DND-41 (cell line): ENCODE measurements at regions not wholly inside any gene's neighbourhood (a gene's known extent, or its start where the extent isn't known, plus 50 kb on each side); places are given as distances from the start of the nearest gene placed in this dataset.

Experiments used
- ATAC-seq: fragments of 200-7000 bp; cut with Tn5 transposase; 3 replicates; pipeline ENCODE4 v1.9.1; 2021; ENCODE audit warnings: low read depth; ENCODE audit not compliant: insufficient read depth
- DNase-seq: peaks from one replicate; pipeline ENCODE4 v3.0.0-alpha.2; 2020
- H2AFZ ChIP-seq: 2 replicates; pipeline ENCODE4 v1.6.0; 2012; ENCODE audit warnings: low read depth, low read length
- H3K27ac ChIP-seq: 2 replicates; pipeline ENCODE4 v1.5.1; 2012; ENCODE audit warnings: low read length, inconsistent platforms
- H3K27me3 ChIP-seq: fragments of 200-600 bp; sonication (generic); 2 replicates; pipeline ENCODE4 v1.6.0; 2012; ENCODE audit warnings: low read length, mild to moderate bottlenecking, inconsistent platforms; ENCODE audit not compliant: insufficient read depth, poor library complexity
- H3K36me3 ChIP-seq: 2 replicates; pipeline ENCODE4 v1.5.1; 2012; ENCODE audit warnings: low read length, inconsistent platforms; ENCODE audit not compliant: insufficient read depth
- H3K4me1 ChIP-seq: 2 replicates; pipeline ENCODE4 v1.5.1; 2012; ENCODE audit warnings: mild to moderate bottlenecking, low read length; ENCODE audit not compliant: insufficient read depth
- H3K4me2 ChIP-seq: 2 replicates; pipeline ENCODE4 v1.6.0; 2012; ENCODE audit warnings: mild to moderate bottlenecking, moderate library complexity, low read length, inconsistent platforms; ENCODE audit not compliant: insufficient read depth
- H3K4me3 ChIP-seq, 2 experiments: fragments of 200-600 bp in 1 of 2; shearing (Covaris generic) in 1 of 2; 2 replicates each; pipeline ENCODE4 v1.5.1; 2012 to 2016; ENCODE audit warnings: inconsistent platforms in 2 of 2, low read length in 2 of 2, mild to moderate bottlenecking in 2 of 2, low read depth in 1 of 2, moderate library complexity in 1 of 2
- H3K79me2 ChIP-seq: 2 replicates; pipeline ENCODE4 v1.6.0; 2012; ENCODE audit warnings: low read length, inconsistent platforms; ENCODE audit not compliant: insufficient read depth
- H3K9ac ChIP-seq: 2 replicates; pipeline ENCODE4 v1.6.0; 2012; ENCODE audit warnings: low read depth, mild to moderate bottlenecking, inconsistent platforms, low read length, moderate library complexity
- H3K9me3 ChIP-seq: 2 replicates; pipeline ENCODE4 v1.5.1; 2012; ENCODE audit warnings: low read length, moderate library complexity, mild to moderate bottlenecking, inconsistent platforms; ENCODE audit not compliant: insufficient read depth, severe bottlenecking
- H4K20me1 ChIP-seq: 2 replicates; pipeline ENCODE4 v1.6.0; 2012; ENCODE audit warnings: low read length; ENCODE audit not compliant: insufficient read depth
- CTCF ChIP-seq: IDR thresholded peaks from 2 replicates; pipeline ENCODE4 v1.5.1; 2012; ENCODE audit warnings: borderline replicate concordance, low read length, moderate library complexity, mild to moderate bottlenecking; ENCODE audit not compliant: poor library complexity, severe bottlenecking; ENCODE audit errors: extremely low read depth
- EZH2 ChIP-seq: IDR thresholded peaks from 3 replicates; pipeline ENCODE4 v1.6.1; 2012; ENCODE audit warnings: borderline replicate concordance, low read depth, mild to moderate bottlenecking, moderate library complexity, low read length, inconsistent platforms; ENCODE audit not compliant: severe bottlenecking

- H3K4me3 ChIP-seq = no peak overlapping the region
- DNase-seq (no peak), ATAC-seq (no peak)
- H3K4me1 ChIP-seq = no peaks in the 10 kb centered on the region
- no peaks in the 10 kb centered on the region for H3K9me3 ChIP-seq
- H3K27me3 ChIP-seq = no peaks in the 10 kb centered on the region
- H3K9ac ChIP-seq = no peak overlapping the region
- H2AFZ ChIP-seq = no peak overlapping the region
- TF ChIP-seq EZH2 (no peak), CTCF (no peak)
- no peaks in the 10 kb centered on the region for H4K20me1 ChIP-seq
- H3K79me2 ChIP-seq = no peaks in the 10 kb centered on the region
- no peak overlapping the region for H3K27ac ChIP-seq
- H3K4me2 ChIP-seq = no peak overlapping the region
- no peaks in the 10 kb centered on the region for H3K36me3 ChIP-seq
Observed at GRCh38 chr2:57443086-57443485, 603.5 kb upstream of the VRK2 start.

DNA sequence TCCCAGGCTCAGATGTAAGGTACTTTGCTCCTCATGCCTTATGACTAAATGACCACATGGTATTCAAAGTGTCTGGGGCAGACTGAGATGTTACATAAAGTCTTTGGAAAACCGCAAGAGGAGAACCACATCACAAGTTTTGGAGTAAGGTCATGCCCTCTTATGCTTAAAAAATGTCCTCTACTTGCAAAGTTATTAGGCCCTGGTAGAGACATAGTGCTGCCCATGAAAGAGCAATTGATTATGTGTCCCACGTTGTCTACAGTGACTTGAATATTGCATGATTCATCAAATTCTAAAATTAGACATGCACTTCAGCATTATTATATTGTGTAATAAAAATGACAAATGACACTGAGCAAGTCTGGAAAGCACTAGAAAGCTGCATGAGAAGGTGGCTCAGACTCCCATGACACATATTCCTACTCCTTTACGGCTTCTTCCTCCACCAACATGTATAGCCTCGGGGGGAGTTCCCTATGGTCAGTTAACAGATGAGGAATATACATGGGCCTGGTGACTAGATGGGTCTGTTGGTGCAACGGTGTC lies 602.6 kb upstream of the VRK2 start:
- H4K20me1 ChIP-seq = no peaks in the 10 kb centered on the region
- ATAC-seq = no peak
- H3K9me3 ChIP-seq = no peaks in the 10 kb centered on the region
- no peaks in the 10 kb centered on the region for H3K36me3 ChIP-seq
- no peaks in the 10 kb centered on the region for H3K27me3 ChIP-seq
- no peak overlapping the region for H3K4me3 ChIP-seq
- H3K4me1 ChIP-seq = no peaks in the 10 kb centered on the region
- H2AFZ ChIP-seq = no peak overlapping the region
- H3K79me2 ChIP-seq = no peaks in the 10 kb centered on the region
- DNase-seq = no peak
- no peak overlapping the region for H3K4me2 ChIP-seq
- TF ChIP-seq EZH2 = no peak
- no peak for TF ChIP-seq CTCF
- no peak overlapping the region for H3K27ac ChIP-seq
- H3K9ac ChIP-seq = no peak overlapping the region

- Histone ChIP-seq H3K4me2 (no peak overlapping the region), H3K79me2 (no peaks in the 10 kb centered on the region), H3K4me3 (no peak overlapping the region), H3K27me3 (no peaks in the 10 kb centered on the region), H2AFZ (no peak overlapping the region), H3K9me3 (no peaks in the 10 kb centered on the region), H3K36me3 (no peaks in the 10 kb centered on the region), H3K27ac (no peak overlapping the region), H3K4me1 (no peaks in the 10 kb centered on the region), H4K20me1 (no peaks in the 10 kb centered on the region), H3K9ac (no peak overlapping the region)
- no peak for TF ChIP-seq CTCF
- no peak for TF ChIP-seq EZH2
- DNase-seq (no peak), ATAC-seq (no peak)
Observed at GRCh38 chr2:57444752-57445430, 601.7 kb upstream of the VRK2 start.
